Neural cell (in vitro differentiated cells): ENCODE measurements at regions not wholly inside any gene's neighbourhood (a gene's known extent, or its start where the extent isn't known, plus 50 kb on each side); places are given as distances from the start of the nearest gene placed in this dataset.

Source experiments
- H2AFZ ChIP-seq: fragments of 200-600, 300-800 bp; sonication (generic), shearing (Covaris generic); 2 replicates; pipeline ENCODE4 v1.6.0; 2014; ENCODE audit warnings: low read depth, mild to moderate bottlenecking, antibody characterized with exemption, low read length, moderate library complexity
- H3F3A ChIP-seq: fragments of 200-600 bp; shearing (Covaris generic); 2 replicates; pipeline ENCODE4 v1.6.1; 2016; ENCODE audit warnings: mild to moderate bottlenecking, moderate library complexity, mixed read lengths, antibody characterized with exemption, low read length; ENCODE audit not compliant: insufficient read depth, poor library complexity, severe bottlenecking
- H3K27ac ChIP-seq: fragments of 200-600, 300-800 bp; sonication (generic), shearing (Covaris generic); 2 replicates; pipeline ENCODE4 v1.5.1; 2014; ENCODE audit warnings: mild to moderate bottlenecking, low read length, moderate library complexity
- H3K27me3 ChIP-seq: fragments of 300-800, 200-600 bp; sonication (generic), shearing (Covaris generic); 2 replicates; pipeline ENCODE4 v1.6.0; 2014; ENCODE audit warnings: mild to moderate bottlenecking, low read depth, low read length, moderate library complexity; ENCODE audit not compliant: insufficient read depth
- H3K36me3 ChIP-seq: fragments of 300-800, 200-600 bp; sonication (generic), shearing (Covaris generic); 2 replicates; pipeline ENCODE4 v1.5.1; 2014; ENCODE audit warnings: mild to moderate bottlenecking, antibody characterized with exemption, low read length, moderate library complexity; ENCODE audit not compliant: insufficient read depth
- H3K4me2 ChIP-seq: fragments of 300-800, 200-600 bp; sonication (generic), shearing (Covaris generic); 2 replicates; pipeline ENCODE4 v1.6.0; 2014; ENCODE audit warnings: mild to moderate bottlenecking, low read length
- H3K4me3 ChIP-seq: fragments of 300-800, 200-600 bp; sonication (generic), shearing (Covaris generic); 2 replicates; pipeline ENCODE4 v1.5.1; 2014; ENCODE audit warnings: mild to moderate bottlenecking, low read length, moderate library complexity
- H3K79me2 ChIP-seq: fragments of 200-600 bp; shearing (Covaris generic); replicated peaks from 2 replicates; pipeline ENCODE4 v1.6.0; 2014; ENCODE audit warnings: mild to moderate bottlenecking, low read length, moderate library complexity; ENCODE audit not compliant: insufficient read depth
- H3K9ac ChIP-seq: fragments of 300-800, 200-600 bp; sonication (generic), shearing (Covaris generic); 2 replicates; pipeline ENCODE4 v1.6.1; 2016; ENCODE audit warnings: mild to moderate bottlenecking, low read length, mixed read lengths
- H3K9me2 ChIP-seq: fragments of 200-600 bp; shearing (Covaris generic); 2 replicates; pipeline ENCODE4 v1.6.1; 2016; ENCODE audit warnings: mild to moderate bottlenecking, low read length, mixed read lengths; ENCODE audit not compliant: insufficient read depth
- H3K9me3 ChIP-seq: fragments of 200-600, 300-800 bp; sonication (generic), shearing (Covaris generic); 2 replicates; pipeline ENCODE4 v1.6.1; 2016; ENCODE audit warnings: mild to moderate bottlenecking, mixed run types, low read length, moderate library complexity, mixed read lengths
- H4K20me1 ChIP-seq: fragments of 200-600 bp; shearing (Covaris generic); 2 replicates; pipeline ENCODE4 v1.6.1; 2016; ENCODE audit warnings: mild to moderate bottlenecking, mixed run types; ENCODE audit not compliant: insufficient read depth
- EP300 ChIP-seq: fragments of 450-650 bp; conservative IDR thresholded peaks from 2 replicates; pipeline ENCODE4 v1.6.1; 2014; ENCODE audit warnings: antibody characterized with exemption, mild to moderate bottlenecking, moderate library complexity; ENCODE audit not compliant: poor library complexity, severe bottlenecking
- EZH2 ChIP-seq: fragments of 200-600, 300-800 bp; shearing (Covaris generic), sonication (generic); IDR thresholded peaks from 2 replicates; pipeline ENCODE4 v1.6.1; 2014; ENCODE audit warnings: antibody characterized with exemption, low read length, borderline replicate concordance, mild to moderate bottlenecking; ENCODE audit not compliant: insufficient read depth, poor library complexity, severe bottlenecking
- MXI1 ChIP-seq: fragments of 450-650 bp; conservative IDR thresholded peaks from 2 replicates; pipeline ENCODE4 v1.6.1; 2014; ENCODE audit warnings: antibody characterized with exemption, mild to moderate bottlenecking; ENCODE audit not compliant: poor library complexity, severe bottlenecking
- POLR2AphosphoS5 ChIP-seq: IDR thresholded peaks from 2 replicates; pipeline ENCODE4 v1.6.1; 2012
- RAD21 ChIP-seq: fragments of 450-650 bp; conservative IDR thresholded peaks from 2 replicates; pipeline ENCODE4 v1.6.1; 2014; ENCODE audit warnings: antibody characterized with exemption, mild to moderate bottlenecking, moderate library complexity
- SMC3 ChIP-seq: fragments of 450-650 bp; conservative IDR thresholded peaks from 2 replicates; pipeline ENCODE4 v1.6.1; 2014; ENCODE audit warnings: antibody characterized with exemption, mild to moderate bottlenecking, moderate library complexity; ENCODE audit not compliant: poor library complexity
- TAF1 ChIP-seq: IDR thresholded peaks from 2 replicates; pipeline ENCODE4 v1.6.1; 2012; ENCODE audit warnings: low read depth
- TF ChIP-seq, protein P1 (sequence below): fragments of 450-650 bp; IDR thresholded peaks from 2 replicates; pipeline ENCODE4 v1.5.1; 2014; ENCODE audit warnings: antibody characterized with exemption, mild to moderate bottlenecking, moderate library complexity; ENCODE audit not compliant: poor library complexity, severe bottlenecking
- TF ChIP-seq, protein P2 (sequence below): IDR thresholded peaks from 2 replicates; pipeline ENCODE4 v1.6.1; 2012; ENCODE audit warnings: borderline replicate concordance

DNA sequence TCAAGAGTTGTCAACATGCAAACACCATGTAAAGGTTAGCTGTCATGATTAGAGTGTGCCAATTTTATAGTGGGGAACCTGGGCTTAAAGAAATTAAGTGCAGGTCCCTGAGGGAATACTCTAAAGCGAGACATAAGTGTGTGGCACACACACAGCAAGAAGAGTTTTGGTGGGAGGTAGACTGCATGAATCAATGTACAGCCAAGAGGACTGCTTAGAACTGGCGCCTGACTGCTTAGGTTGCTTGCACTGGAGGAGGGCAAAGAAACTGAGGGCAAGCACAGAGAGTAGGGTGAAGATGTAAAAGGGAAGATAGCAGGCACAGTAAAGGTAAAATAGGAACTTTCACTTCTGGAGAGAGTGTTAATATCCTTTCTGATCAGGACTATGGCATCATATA is 184.9 kb downstream of the SOX2 start:
- Histone ChIP-seq H3K36me3 (no peaks in the 10 kb centered on the region), H3K4me3 (no peak overlapping the region), H2AFZ (no peak overlapping the region), H3K9me2 (no peaks in the 10 kb centered on the region), H3K27ac (no peak overlapping the region), H3K4me2 (no peak overlapping the region), H3K79me2 (no peaks in the 10 kb centered on the region), H3K9me3 (no peaks in the 10 kb centered on the region), H3K9ac (no peak overlapping the region), H4K20me1 (no peaks in the 10 kb centered on the region), H3K27me3 (no peaks in the 10 kb centered on the region), H3F3A (no peaks in the 10 kb centered on the region)
- TF ChIP-seq EZH2 (no peak), MXI1 (no peak), TAF1 (no peak), RAD21 (no peak), EP300 (no peak), POLR2AphosphoS5 (no peak), SMC3 (no peak)
- TF ChIP-seq, protein P1, sequence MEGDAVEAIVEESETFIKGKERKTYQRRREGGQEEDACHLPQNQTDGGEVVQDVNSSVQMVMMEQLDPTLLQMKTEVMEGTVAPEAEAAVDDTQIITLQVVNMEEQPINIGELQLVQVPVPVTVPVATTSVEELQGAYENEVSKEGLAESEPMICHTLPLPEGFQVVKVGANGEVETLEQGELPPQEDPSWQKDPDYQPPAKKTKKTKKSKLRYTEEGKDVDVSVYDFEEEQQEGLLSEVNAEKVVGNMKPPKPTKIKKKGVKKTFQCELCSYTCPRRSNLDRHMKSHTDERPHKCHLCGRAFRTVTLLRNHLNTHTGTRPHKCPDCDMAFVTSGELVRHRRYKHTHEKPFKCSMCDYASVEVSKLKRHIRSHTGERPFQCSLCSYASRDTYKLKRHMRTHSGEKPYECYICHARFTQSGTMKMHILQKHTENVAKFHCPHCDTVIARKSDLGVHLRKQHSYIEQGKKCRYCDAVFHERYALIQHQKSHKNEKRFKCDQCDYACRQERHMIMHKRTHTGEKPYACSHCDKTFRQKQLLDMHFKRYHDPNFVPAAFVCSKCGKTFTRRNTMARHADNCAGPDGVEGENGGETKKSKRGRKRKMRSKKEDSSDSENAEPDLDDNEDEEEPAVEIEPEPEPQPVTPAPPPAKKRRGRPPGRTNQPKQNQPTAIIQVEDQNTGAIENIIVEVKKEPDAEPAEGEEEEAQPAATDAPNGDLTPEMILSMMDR = no peak
- TF ChIP-seq, protein P2, sequence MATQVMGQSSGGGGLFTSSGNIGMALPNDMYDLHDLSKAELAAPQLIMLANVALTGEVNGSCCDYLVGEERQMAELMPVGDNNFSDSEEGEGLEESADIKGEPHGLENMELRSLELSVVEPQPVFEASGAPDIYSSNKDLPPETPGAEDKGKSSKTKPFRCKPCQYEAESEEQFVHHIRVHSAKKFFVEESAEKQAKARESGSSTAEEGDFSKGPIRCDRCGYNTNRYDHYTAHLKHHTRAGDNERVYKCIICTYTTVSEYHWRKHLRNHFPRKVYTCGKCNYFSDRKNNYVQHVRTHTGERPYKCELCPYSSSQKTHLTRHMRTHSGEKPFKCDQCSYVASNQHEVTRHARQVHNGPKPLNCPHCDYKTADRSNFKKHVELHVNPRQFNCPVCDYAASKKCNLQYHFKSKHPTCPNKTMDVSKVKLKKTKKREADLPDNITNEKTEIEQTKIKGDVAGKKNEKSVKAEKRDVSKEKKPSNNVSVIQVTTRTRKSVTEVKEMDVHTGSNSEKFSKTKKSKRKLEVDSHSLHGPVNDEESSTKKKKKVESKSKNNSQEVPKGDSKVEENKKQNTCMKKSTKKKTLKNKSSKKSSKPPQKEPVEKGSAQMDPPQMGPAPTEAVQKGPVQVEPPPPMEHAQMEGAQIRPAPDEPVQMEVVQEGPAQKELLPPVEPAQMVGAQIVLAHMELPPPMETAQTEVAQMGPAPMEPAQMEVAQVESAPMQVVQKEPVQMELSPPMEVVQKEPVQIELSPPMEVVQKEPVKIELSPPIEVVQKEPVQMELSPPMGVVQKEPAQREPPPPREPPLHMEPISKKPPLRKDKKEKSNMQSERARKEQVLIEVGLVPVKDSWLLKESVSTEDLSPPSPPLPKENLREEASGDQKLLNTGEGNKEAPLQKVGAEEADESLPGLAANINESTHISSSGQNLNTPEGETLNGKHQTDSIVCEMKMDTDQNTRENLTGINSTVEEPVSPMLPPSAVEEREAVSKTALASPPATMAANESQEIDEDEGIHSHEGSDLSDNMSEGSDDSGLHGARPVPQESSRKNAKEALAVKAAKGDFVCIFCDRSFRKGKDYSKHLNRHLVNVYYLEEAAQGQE = no peak

DNA sequence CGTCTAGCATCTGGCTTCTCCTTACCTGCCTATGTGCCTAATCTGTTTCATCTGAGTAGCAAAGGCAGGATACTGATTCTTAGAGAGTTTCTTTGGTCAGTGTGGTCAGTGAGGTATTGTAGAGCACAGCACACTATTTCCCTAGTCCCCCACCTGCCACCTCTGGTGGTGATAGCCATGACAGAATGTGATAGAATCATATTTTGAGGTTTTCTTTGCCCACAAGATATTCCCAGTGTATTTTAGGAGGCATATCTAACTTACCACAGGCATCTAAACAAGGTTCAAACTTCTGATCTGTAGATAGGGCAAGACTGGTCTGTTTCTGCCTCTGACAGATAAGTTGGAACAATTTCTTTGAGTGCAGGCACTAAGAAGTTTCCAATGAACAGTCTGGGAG is 188.0 kb downstream of the SOX2 start:
- no peaks in the 10 kb centered on the region for H3K9me3 ChIP-seq
- no peaks in the 10 kb centered on the region for H3K9me2 ChIP-seq
- no peak overlapping the region for H2AFZ ChIP-seq

More for the DNA sequence above, 188.0 kb downstream of the SOX2 start:
- Histone ChIP-seq H3K79me2 (no peaks in the 10 kb centered on the region), H3K36me3 (no peaks in the 10 kb centered on the region), H3K27ac (no peak overlapping the region), H3K4me2 (no peak overlapping the region), H3K27me3 (no peaks in the 10 kb centered on the region), H3K9ac (no peak overlapping the region), H3F3A (no peaks in the 10 kb centered on the region), H4K20me1 (no peaks in the 10 kb centered on the region), H3K4me3 (no peak overlapping the region)
- TF ChIP-seq, protein P1 = no peak
